Naive thymus-derived CD8-positive, alpha-beta T cell (primary cell): ENCODE measurements at regions not wholly inside any gene's neighbourhood (a gene's known extent, or its start where the extent isn't known, plus 50 kb on each side); places are given as distances from the start of the nearest gene placed in this dataset.

Experiments
- ATAC-seq, 2 donors: fragments of 150-1000 bp; cut with Tn5 transposase in 1 of 2; sonication (Bioruptor Pico), chemical (Tn5 transposase) in 1 of 2; 1 replicate in 1 of 2; 2 replicates in 1 of 2; pipeline ENCODE4 v1.10.0; 2021; ENCODE audit warnings: mild to moderate bottlenecking in 2 of 2, moderate library complexity in 2 of 2
- POLR2A ChIA-PET: fragments of 350-600 bp; sonication (Branson Sonifier 250); formaldehyde crosslinking; loops from one replicate; lab custom pipeline; 2021; ENCODE audit warnings: antibody characterized with exemption; lab: Charles Lee
- DNase-seq, 10 donors: peaks; one replicate each; pipeline versions ENCODE4 v3.0.0 to v3.0.0-alpha.2; 2020 to 2022
- H3K27ac Mint-ChIP-seq, 10 donors: one replicate each; pipeline ENCODE4 v1.8.0; 2020 to 2022; ENCODE audit warnings: mild to moderate bottlenecking in 10 of 10, mixed read lengths in 10 of 10, moderate library complexity in 4 of 10, inconsistent platforms in 1 of 10
- H3K27me3 Mint-ChIP-seq, 5 donors: one replicate each; pipeline ENCODE4 v1.8.0; 2021 to 2022; ENCODE audit warnings: mixed read lengths in 5 of 5
- H3K36me3 Mint-ChIP-seq, 3 donors: one replicate each; pipeline ENCODE4 v1.8.0; 2020 to 2022; ENCODE audit warnings: mixed read lengths in 3 of 3, mild to moderate bottlenecking in 2 of 3, inconsistent platforms in 1 of 3
- H3K4me1 Mint-ChIP-seq, 4 donors: one replicate each; pipeline ENCODE4 v1.8.0; 2021 to 2022; ENCODE audit warnings: mixed read lengths in 4 of 4
- H3K4me3 Mint-ChIP-seq, 10 donors: one replicate each; pipeline ENCODE4 v1.8.0; 2020 to 2022; ENCODE audit warnings: mild to moderate bottlenecking in 10 of 10, mixed read lengths in 10 of 10, moderate library complexity in 6 of 10, inconsistent platforms in 1 of 10
- H3K9me3 Mint-ChIP-seq, 9 donors: one replicate each; pipeline ENCODE4 v1.8.0; 2020 to 2022; ENCODE audit warnings: mixed read lengths in 9 of 9, mild to moderate bottlenecking in 3 of 9, inconsistent platforms in 1 of 9, moderate library complexity in 1 of 9

- no peak overlapping the region for H3K4me3 Mint-ChIP-seq
- no peaks in the 10 kb centered on the region for H3K36me3 Mint-ChIP-seq
- H3K27ac Mint-ChIP-seq, result no peak overlapping the region
- peaks cover 0 to 5% (median 0%) of the 10 kb centered on the region in 4 donors for H3K4me1 Mint-ChIP-seq
- peaks cover 0 to 11% (median 6%) of the 10 kb centered on the region in 5 donors for H3K27me3 Mint-ChIP-seq
- H3K9me3 Mint-ChIP-seq, result peaks cover 0 to 6% (median 2%) of the 10 kb centered on the region in 9 donors
- ATAC-seq (no peak), DNase-seq (no peak)
- POLR2A ChIA-PET, result no interaction called here
These were observed 368.2 kb upstream of the CADM1 start for GRCh38 chr11:115872416-115872815.

- POLR2A ChIA-PET, result no interaction called here
- Mint-ChIP-seq H3K4me3 (no peak overlapping the region), H3K4me1 (peaks cover 0 to 5% (median 0%) of the 10 kb centered on the region in 4 donors), H3K27me3 (peaks cover 0 to 11% (median 6%) of the 10 kb centered on the region in 5 donors), H3K9me3 (peaks cover 0 to 7% (median 4%) of the 10 kb centered on the region in 9 donors), H3K36me3 (no peaks in the 10 kb centered on the region), H3K27ac (no peak overlapping the region)
- ATAC-seq, result no peak
- no peak for DNase-seq
These were observed 367.0 kb upstream of the CADM1 start for GRCh38 chr11:115871161-115871760.

- DNase-seq (no peak), ATAC-seq (no peak)
- no peaks in the 10 kb centered on the region for H3K36me3 Mint-ChIP-seq
- H3K4me1 Mint-ChIP-seq, result peaks cover 0 to 5% (median 0%) of the 10 kb centered on the region in 4 donors
- peaks cover 0 to 13% (median 4%) of the 10 kb centered on the region in 9 donors for H3K9me3 Mint-ChIP-seq
- no peak overlapping the region for H3K4me3 Mint-ChIP-seq
- POLR2A ChIA-PET, result no interaction called here
- H3K27me3 Mint-ChIP-seq, result peaks cover 0 to 11% (median 6%) of the 10 kb centered on the region in 5 donors
- H3K27ac Mint-ChIP-seq, result no peak overlapping the region
These were observed 365.7 kb upstream of the CADM1 start for GRCh38 chr11:115869780-115870431.

- Mint-ChIP-seq H3K27me3 (peaks cover 0 to 11% (median 6%) of the 10 kb centered on the region in 5 donors), H3K36me3 (no peaks in the 10 kb centered on the region), H3K27ac (peak overlapping the region in 3 of 10 donors; percentile 28 to 74 (median 65)), H3K9me3 (peaks cover 0 to 15% (median 4%) of the 10 kb centered on the region in 9 donors), H3K4me1 (peaks cover 0 to 5% (median 0%) of the 10 kb centered on the region in 4 donors), H3K4me3 (peak overlapping the region in 1 of 10 donors; percentile 48)
- POLR2A ChIA-PET, result no interaction called here
- DNase-seq (no peak), ATAC-seq (no peak)
These were observed 364.9 kb upstream of the CADM1 start for GRCh38 chr11:115869131-115869530.

GRCh38 chr11:115860246-115860645, 356.0 kb upstream of the CADM1 start:
- Mint-ChIP-seq H3K27ac (no peak overlapping the region), H3K36me3 (peaks cover 0 to 5% (median 0%) of the 10 kb centered on the region in 3 donors), H3K4me3 (no peak overlapping the region), H3K27me3 (no peaks in the 10 kb centered on the region), H3K4me1 (no peaks in the 10 kb centered on the region), H3K9me3 (peaks cover 4 to 39% (median 13%) of the 10 kb centered on the region in 9 donors)
- DNase-seq (no peak), ATAC-seq (no peak)
- POLR2A ChIA-PET, result no interaction called here

- POLR2A ChIA-PET, result no interaction called here
- Mint-ChIP-seq H3K27ac (no peak overlapping the region), H3K4me1 (no peaks in the 10 kb centered on the region), H3K9me3 (peaks cover 1 to 30% (median 13%) of the 10 kb centered on the region in 9 donors), H3K4me3 (no peak overlapping the region), H3K27me3 (peaks cover 0 to 6% (median 1%) of the 10 kb centered on the region in 5 donors), H3K36me3 (peaks cover 0 to 5% (median 0%) of the 10 kb centered on the region in 3 donors)
- ATAC-seq, result no peak
- DNase-seq, result no peak
These were observed 344.4 kb upstream of the CADM1 start for GRCh38 chr11:115848611-115849010.

- ATAC-seq (no peak), DNase-seq (no peak)
- peaks cover 1 to 30% (median 9%) of the 10 kb centered on the region in 9 donors for H3K9me3 Mint-ChIP-seq
- H3K27ac Mint-ChIP-seq, result no peak overlapping the region
- POLR2A ChIA-PET, result no interaction called here
- no peaks in the 10 kb centered on the region for H3K36me3 Mint-ChIP-seq
- H3K27me3 Mint-ChIP-seq, result peaks cover 0 to 6% (median 0%) of the 10 kb centered on the region in 5 donors
- H3K4me1 Mint-ChIP-seq, result no peaks in the 10 kb centered on the region
- H3K4me3 Mint-ChIP-seq, result no peak overlapping the region
These were observed 343.9 kb upstream of the CADM1 start for GRCh38 chr11:115848080-115848479.

GRCh38 chr11:115845872-115846271, 341.7 kb upstream of the CADM1 start:
- POLR2A ChIA-PET, result no interaction called here
- peaks cover 2 to 25% (median 8%) of the 10 kb centered on the region in 9 donors for H3K9me3 Mint-ChIP-seq
- H3K4me1 Mint-ChIP-seq, result no peaks in the 10 kb centered on the region
- no peak overlapping the region for H3K27ac Mint-ChIP-seq
- peaks cover 0 to 6% (median 0%) of the 10 kb centered on the region in 5 donors for H3K27me3 Mint-ChIP-seq
- no peak for ATAC-seq
- H3K36me3 Mint-ChIP-seq, result no peaks in the 10 kb centered on the region
- no peak overlapping the region for H3K4me3 Mint-ChIP-seq
- DNase-seq, result no peak

- Mint-ChIP-seq H3K9me3 (peaks cover 0 to 9% (median 3%) of the 10 kb centered on the region in 9 donors), H3K27me3 (peaks cover 0 to 6% (median 0%) of the 10 kb centered on the region in 5 donors), H3K36me3 (no peaks in the 10 kb centered on the region), H3K4me1 (no peaks in the 10 kb centered on the region), H3K27ac (no peak overlapping the region), H3K4me3 (no peak overlapping the region)
- POLR2A ChIA-PET, result no interaction called here
- DNase-seq (no peak), ATAC-seq (no peak)
These were observed 339.5 kb upstream of the CADM1 start for GRCh38 chr11:115843685-115844084.

GRCh38 chr11:115843111-115843510, 338.9 kb upstream of the CADM1 start:
- ATAC-seq, result no peak
- Mint-ChIP-seq H3K9me3 (peaks cover 0 to 8% (median 2%) of the 10 kb centered on the region in 9 donors), H3K4me3 (no peak overlapping the region), H3K27ac (no peak overlapping the region), H3K4me1 (no peaks in the 10 kb centered on the region), H3K36me3 (no peaks in the 10 kb centered on the region), H3K27me3 (peaks cover 0 to 6% (median 0%) of the 10 kb centered on the region in 5 donors)
- POLR2A ChIA-PET, result no interaction called here
- no peak for DNase-seq

- POLR2A ChIA-PET, result no interaction called here
- Mint-ChIP-seq H3K4me3 (no peak overlapping the region), H3K9me3 (peaks cover 3 to 30% (median 16%) of the 10 kb centered on the region in 9 donors), H3K36me3 (no peaks in the 10 kb centered on the region), H3K4me1 (no peaks in the 10 kb centered on the region), H3K27me3 (peaks cover 0 to 11% (median 0%) of the 10 kb centered on the region in 5 donors), H3K27ac (no peak overlapping the region)
- ATAC-seq (no peak), DNase-seq (no peak)
These were observed 315.8 kb upstream of the CADM1 start for GRCh38 chr11:115820026-115820425.

GRCh38 chr11:115819014-115819413, 314.8 kb upstream of the CADM1 start:
- Mint-ChIP-seq H3K9me3 (peaks cover 3 to 30% (median 16%) of the 10 kb centered on the region in 9 donors), H3K27me3 (peaks cover 0 to 11% (median 0%) of the 10 kb centered on the region in 5 donors), H3K36me3 (no peaks in the 10 kb centered on the region), H3K4me3 (no peak overlapping the region), H3K27ac (no peak overlapping the region), H3K4me1 (no peaks in the 10 kb centered on the region)
- POLR2A ChIA-PET, result no interaction called here
- DNase-seq (no peak), ATAC-seq (no peak)

GRCh38 chr11:115817844-115818468, 313.7 kb upstream of the CADM1 start:
- H3K9me3 Mint-ChIP-seq, result peaks cover 5 to 38% (median 16%) of the 10 kb centered on the region in 9 donors
- H3K27ac Mint-ChIP-seq, result no peak overlapping the region
- POLR2A ChIA-PET, result no interaction called here
- no peaks in the 10 kb centered on the region for H3K4me1 Mint-ChIP-seq
- no peak overlapping the region for H3K4me3 Mint-ChIP-seq
- H3K36me3 Mint-ChIP-seq, result no peaks in the 10 kb centered on the region
- ATAC-seq, result no peak
- peaks cover 0 to 11% (median 0%) of the 10 kb centered on the region in 5 donors for H3K27me3 Mint-ChIP-seq
- DNase-seq, result no peak
